HEK293 (cell line): ENCODE measurements at regions not wholly inside any gene's neighbourhood (a gene's known extent, or its start where the extent isn't known, plus 50 kb on each side); places are given as distances from the start of the nearest gene placed in this dataset.

Source experiments
- IKZF3 ChIP-seq: fragments of 450-650 bp; IDR thresholded peaks from 2 replicates; pipeline ENCODE4 v1.5.0; 2018; ENCODE audit warnings: missing biosample characterization, mild to moderate bottlenecking, missing genetic modification characterization, moderate library complexity
- SP7 ChIP-seq: fragments of 450-650 bp; formaldehyde crosslinking; IDR thresholded peaks from 2 replicates; pipeline ENCODE4 v1.5.1; 2016; ENCODE audit warnings: missing biosample characterization, missing genetic modification characterization
- TSHZ1 ChIP-seq: fragments of 450-650 bp; formaldehyde crosslinking; IDR thresholded peaks from 2 replicates; pipeline ENCODE4 v1.5.1; 2016; ENCODE audit warnings: missing biosample characterization, missing genetic modification characterization, borderline replicate concordance
- ZNF514 ChIP-seq: fragments of 450-650 bp; formaldehyde crosslinking; IDR thresholded peaks from 2 replicates; pipeline ENCODE4 v1.5.1; 2016; ENCODE audit warnings: missing biosample characterization, missing genetic modification characterization
- ZNF76 ChIP-seq: fragments of 450-650 bp; formaldehyde crosslinking; IDR thresholded peaks from 2 replicates; pipeline ENCODE4; 2016; ENCODE audit warnings: low read depth, missing biosample characterization, missing genetic modification characterization, borderline replicate concordance
- TF ChIP-seq, protein P1 (sequence below): fragments of 450-650 bp; formaldehyde crosslinking; IDR thresholded peaks from 2 replicates; pipeline ENCODE4 v1.5.1; 2016; ENCODE audit warnings: missing biosample characterization, missing genetic modification characterization

DNA sequence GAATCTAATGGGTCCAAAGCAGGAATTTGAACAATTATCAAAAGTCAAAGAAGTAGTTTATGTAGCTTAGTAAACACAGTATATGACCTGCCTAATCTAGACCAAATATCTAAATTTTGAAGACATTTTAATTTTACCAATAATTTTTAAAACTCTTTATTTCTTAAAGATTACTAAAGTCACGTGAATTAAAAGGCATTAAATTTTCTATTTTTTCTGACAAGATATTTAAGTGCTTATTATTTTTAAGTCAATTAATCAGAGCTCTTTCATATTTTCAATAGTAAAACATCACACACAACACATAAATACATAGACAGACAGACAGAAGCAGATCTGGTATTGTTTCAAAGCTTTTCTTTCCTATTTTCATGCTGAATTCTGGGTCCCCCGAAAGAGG lies 89.5 kb downstream of the ZNF467 start:
- TF ChIP-seq, protein P1, sequence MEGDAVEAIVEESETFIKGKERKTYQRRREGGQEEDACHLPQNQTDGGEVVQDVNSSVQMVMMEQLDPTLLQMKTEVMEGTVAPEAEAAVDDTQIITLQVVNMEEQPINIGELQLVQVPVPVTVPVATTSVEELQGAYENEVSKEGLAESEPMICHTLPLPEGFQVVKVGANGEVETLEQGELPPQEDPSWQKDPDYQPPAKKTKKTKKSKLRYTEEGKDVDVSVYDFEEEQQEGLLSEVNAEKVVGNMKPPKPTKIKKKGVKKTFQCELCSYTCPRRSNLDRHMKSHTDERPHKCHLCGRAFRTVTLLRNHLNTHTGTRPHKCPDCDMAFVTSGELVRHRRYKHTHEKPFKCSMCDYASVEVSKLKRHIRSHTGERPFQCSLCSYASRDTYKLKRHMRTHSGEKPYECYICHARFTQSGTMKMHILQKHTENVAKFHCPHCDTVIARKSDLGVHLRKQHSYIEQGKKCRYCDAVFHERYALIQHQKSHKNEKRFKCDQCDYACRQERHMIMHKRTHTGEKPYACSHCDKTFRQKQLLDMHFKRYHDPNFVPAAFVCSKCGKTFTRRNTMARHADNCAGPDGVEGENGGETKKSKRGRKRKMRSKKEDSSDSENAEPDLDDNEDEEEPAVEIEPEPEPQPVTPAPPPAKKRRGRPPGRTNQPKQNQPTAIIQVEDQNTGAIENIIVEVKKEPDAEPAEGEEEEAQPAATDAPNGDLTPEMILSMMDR (tag by site-specific recombination), result no peak
- TF ChIP-seq TSHZ1 (tag by site-specific recombination) (no peak), IKZF3 (tag by site-specific recombination) (no peak), ZNF76 (tag by site-specific recombination) (no peak), SP7 (no peak), ZNF514 (no peak)
